Activated naive CD8-positive, alpha-beta T cell treated with anti-CD3 and anti-CD28 coated beads, Interleukin-2, amount 50 U/mL, for 24 hours (primary cell): ENCODE measurements at regions not wholly inside any gene's neighbourhood (a gene's known extent, or its start where the extent isn't known, plus 50 kb on each side); places are given as distances from the start of the nearest gene placed in this dataset.

ENCODE experiments used
- ATAC-seq: fragments of 150-1000 bp; cut with Tn5 transposase; one replicate; pipeline ENCODE4 v1.10.0; 2021
- DNase-seq: peaks from one replicate; pipeline ENCODE4 v3.0.0; 2021
- H3K27ac Mint-ChIP-seq: one replicate; pipeline ENCODE4 v1.8.0; 2021; ENCODE audit warnings: mild to moderate bottlenecking, mixed read lengths
- H3K27me3 Mint-ChIP-seq: one replicate; pipeline ENCODE4 v1.8.0; 2021; ENCODE audit warnings: mixed read lengths
- H3K36me3 Mint-ChIP-seq: one replicate; pipeline ENCODE4 v1.8.0; 2021; ENCODE audit warnings: low read depth, mixed read lengths
- H3K4me1 Mint-ChIP-seq: one replicate; pipeline ENCODE4 v1.8.0; 2021; ENCODE audit warnings: mixed read lengths
- H3K4me3 Mint-ChIP-seq: one replicate; pipeline ENCODE4 v1.8.0; 2021; ENCODE audit warnings: mild to moderate bottlenecking, moderate library complexity, mixed read lengths
- H3K9me3 Mint-ChIP-seq: one replicate; pipeline ENCODE4 v1.8.0; 2021; ENCODE audit warnings: mixed read lengths

DNA sequence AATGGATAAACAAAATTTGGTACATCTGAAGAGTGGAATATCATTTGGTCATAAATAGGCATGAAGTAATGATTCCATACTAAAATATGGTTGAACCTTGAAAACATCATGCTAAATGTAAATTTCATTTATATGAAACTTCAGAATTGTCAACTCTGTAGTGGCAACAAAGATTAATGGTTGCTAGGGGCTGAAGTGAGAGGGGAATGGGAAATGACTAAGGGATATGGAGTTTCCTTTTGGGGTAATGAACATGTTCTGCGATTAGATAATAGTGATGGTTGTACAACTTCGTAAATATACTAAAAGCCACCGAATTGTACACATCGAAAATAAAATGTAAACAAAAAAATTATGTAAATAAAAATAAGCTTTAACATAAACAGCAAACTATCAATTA, 384.1 kb upstream of the STEAP1 start:
- no peak for ATAC-seq
- no peak overlapping the region for H3K27ac Mint-ChIP-seq
- no peaks in the 10 kb centered on the region for H3K36me3 Mint-ChIP-seq
- no peak overlapping the region for H3K4me3 Mint-ChIP-seq
- no peaks in the 10 kb centered on the region for H3K4me1 Mint-ChIP-seq
- DNase-seq, result no peak
- H3K27me3 Mint-ChIP-seq, result no peaks in the 10 kb centered on the region
- H3K9me3 Mint-ChIP-seq, result no peaks in the 10 kb centered on the region

- ATAC-seq, result no peak
- Mint-ChIP-seq H3K36me3 (no peaks in the 10 kb centered on the region), H3K27ac (no peak overlapping the region), H3K4me3 (no peak overlapping the region), H3K9me3 (no peaks in the 10 kb centered on the region), H3K4me1 (no peaks in the 10 kb centered on the region), H3K27me3 (no peaks in the 10 kb centered on the region)
- no peak for DNase-seq
Observed at GRCh38 chr7:89771003-89771636, 383.1 kb upstream of the STEAP1 start.

GRCh38 chr7:89772276-89772675, 382.0 kb upstream of the STEAP1 start:
- no peak overlapping the region for H3K4me3 Mint-ChIP-seq
- ATAC-seq, result no peak
- no peaks in the 10 kb centered on the region for H3K27me3 Mint-ChIP-seq
- no peak overlapping the region for H3K27ac Mint-ChIP-seq
- no peaks in the 10 kb centered on the region for H3K36me3 Mint-ChIP-seq
- H3K9me3 Mint-ChIP-seq, result no peaks in the 10 kb centered on the region
- H3K4me1 Mint-ChIP-seq, result no peaks in the 10 kb centered on the region
- no peak for DNase-seq

- no peak overlapping the region for H3K4me3 Mint-ChIP-seq
- DNase-seq, result no peak
Observed at GRCh38 chr7:89773611-89774010, 380.7 kb upstream of the STEAP1 start.

DNA sequence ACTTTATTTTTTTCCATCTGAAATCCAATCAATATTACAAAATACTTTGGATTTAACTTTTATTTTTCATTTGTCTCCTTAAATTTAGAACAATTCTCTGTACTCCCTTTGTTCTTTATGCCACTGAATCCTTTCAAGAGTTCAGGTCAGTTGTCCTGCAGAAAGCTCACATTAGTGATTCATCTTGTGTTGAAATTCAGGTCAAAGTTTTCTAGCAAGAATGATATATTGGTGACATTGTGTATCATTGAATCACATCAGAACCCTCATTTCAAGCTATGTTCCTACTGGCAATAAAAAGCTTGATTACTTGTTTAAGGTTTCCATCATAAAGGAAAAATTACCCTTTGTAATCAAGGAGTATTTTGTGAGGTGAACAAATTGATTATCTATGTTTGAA, 378.8 kb upstream of the STEAP1 start:
- DNase-seq (no peak), ATAC-seq (no peak)
- Mint-ChIP-seq H3K9me3 (no peaks in the 10 kb centered on the region), H3K4me1 (no peaks in the 10 kb centered on the region), H3K36me3 (no peaks in the 10 kb centered on the region), H3K4me3 (no peak overlapping the region), H3K27me3 (no peaks in the 10 kb centered on the region), H3K27ac (no peak overlapping the region)

More at GRCh38 chr7:89773611-89774010, 380.7 kb upstream of the STEAP1 start:
- Mint-ChIP-seq H3K9me3 (no peaks in the 10 kb centered on the region), H3K36me3 (no peaks in the 10 kb centered on the region), H3K27me3 (no peaks in the 10 kb centered on the region), H3K27ac (no peak overlapping the region), H3K4me1 (no peaks in the 10 kb centered on the region)
- no peak for ATAC-seq

GRCh38 chr7:89776980-89777379, 377.3 kb upstream of the STEAP1 start:
- H3K36me3 Mint-ChIP-seq, result no peaks in the 10 kb centered on the region
- H3K27me3 Mint-ChIP-seq, result no peaks in the 10 kb centered on the region
- no peak overlapping the region for H3K27ac Mint-ChIP-seq
- DNase-seq (no peak), ATAC-seq (no peak)
- no peaks in the 10 kb centered on the region for H3K9me3 Mint-ChIP-seq
- no peaks in the 10 kb centered on the region for H3K4me1 Mint-ChIP-seq
- no peak overlapping the region for H3K4me3 Mint-ChIP-seq

DNA sequence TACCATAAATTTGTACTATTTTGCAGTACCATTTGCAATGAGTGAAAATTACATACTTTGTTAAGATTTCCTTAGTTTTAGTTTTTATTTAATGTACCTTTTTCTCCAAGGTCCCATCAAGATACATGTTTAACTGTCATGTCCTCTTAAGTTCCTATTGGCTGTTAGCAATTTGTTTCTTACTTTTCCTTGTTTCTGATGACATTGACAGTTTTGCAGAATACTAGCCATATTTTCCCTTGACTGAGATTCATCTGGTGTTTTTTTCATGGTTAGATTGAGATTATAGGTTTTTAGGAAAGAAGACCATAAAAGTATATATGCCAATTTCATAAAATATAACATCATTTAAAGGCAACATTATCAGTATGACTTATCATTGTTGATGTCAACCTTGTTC, 376.8 kb upstream of the STEAP1 start:
- H3K27ac Mint-ChIP-seq, result no peak overlapping the region
- no peaks in the 10 kb centered on the region for H3K27me3 Mint-ChIP-seq
- no peaks in the 10 kb centered on the region for H3K9me3 Mint-ChIP-seq
- ATAC-seq, result no peak
- H3K36me3 Mint-ChIP-seq, result no peaks in the 10 kb centered on the region
- DNase-seq, result no peak
- H3K4me3 Mint-ChIP-seq, result no peak overlapping the region
- no peaks in the 10 kb centered on the region for H3K4me1 Mint-ChIP-seq

DNA sequence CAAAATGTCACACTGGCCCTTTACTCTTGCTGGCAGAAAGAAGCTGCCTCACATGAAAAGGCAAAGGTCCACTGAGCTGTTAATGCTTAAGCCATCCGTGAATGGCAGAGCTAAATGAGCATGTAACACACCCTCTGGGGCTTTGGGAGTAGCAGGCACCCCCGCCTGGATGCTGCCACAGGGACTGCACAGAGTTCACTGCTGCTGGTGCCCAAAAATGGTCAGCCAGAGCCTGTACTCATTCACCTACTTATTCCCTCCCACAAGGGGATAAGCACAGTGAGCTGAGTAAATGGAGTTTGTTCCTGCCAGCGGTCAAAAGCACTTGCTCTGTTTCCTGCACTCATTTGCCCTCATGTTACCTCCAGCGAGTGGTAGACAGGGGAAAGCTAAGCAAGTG, 374.0 kb upstream of the STEAP1 start:
- DNase-seq, result no peak

GRCh38 chr7:89796481-89796880, 357.8 kb upstream of the STEAP1 start:
- no peak overlapping the region for H3K4me3 Mint-ChIP-seq
- no peaks in the 10 kb centered on the region for H3K36me3 Mint-ChIP-seq
- ATAC-seq (no peak), DNase-seq (no peak)
- no peak overlapping the region for H3K27ac Mint-ChIP-seq
- peaks cover 12% of the 10 kb centered on the region for H3K9me3 Mint-ChIP-seq
- no peaks in the 10 kb centered on the region for H3K27me3 Mint-ChIP-seq
- H3K4me1 Mint-ChIP-seq, result no peaks in the 10 kb centered on the region

More for the DNA sequence above, 374.0 kb upstream of the STEAP1 start:
- Mint-ChIP-seq H3K27ac (no peak overlapping the region), H3K36me3 (no peaks in the 10 kb centered on the region), H3K9me3 (no peaks in the 10 kb centered on the region), H3K4me1 (no peaks in the 10 kb centered on the region), H3K4me3 (no peak overlapping the region), H3K27me3 (no peaks in the 10 kb centered on the region)
- no peak for ATAC-seq

DNA sequence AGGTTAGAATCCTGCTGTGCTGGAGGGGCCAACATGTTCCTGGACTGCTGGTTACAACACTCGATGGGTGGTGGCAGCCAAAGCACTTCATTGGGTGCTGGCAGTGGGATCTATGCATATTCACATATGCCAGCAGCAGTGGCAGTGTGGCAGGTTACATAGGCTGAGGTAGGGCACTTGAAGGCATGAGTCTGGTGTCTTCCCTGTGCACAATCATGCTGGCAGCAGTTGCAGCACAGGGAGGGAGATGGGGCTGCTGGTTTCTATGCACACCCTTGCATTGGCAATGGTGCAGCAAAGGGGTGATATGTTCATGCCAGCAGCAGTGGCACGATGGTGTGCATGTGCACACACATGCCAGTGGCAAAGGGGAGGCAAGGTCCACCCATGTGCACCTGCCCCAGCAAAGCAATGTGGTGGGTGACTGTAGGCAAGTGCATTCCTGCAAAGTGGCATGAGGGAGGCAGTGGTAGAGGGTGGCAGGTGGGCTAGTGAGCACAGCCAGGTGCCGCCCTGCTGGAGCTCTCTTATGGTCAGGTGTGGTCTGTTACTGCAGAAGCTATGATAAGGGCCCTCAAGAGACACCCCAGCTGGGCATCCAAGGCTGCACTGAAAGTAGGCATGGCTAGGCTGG, 356.2 kb upstream of the STEAP1 start:
- no peak overlapping the region for H3K27ac Mint-ChIP-seq
- ATAC-seq (no peak), DNase-seq (no peak)
- H3K36me3 Mint-ChIP-seq, result no peaks in the 10 kb centered on the region
- no peaks in the 10 kb centered on the region for H3K27me3 Mint-ChIP-seq
- no peaks in the 10 kb centered on the region for H3K4me1 Mint-ChIP-seq
- peaks cover 7% of the 10 kb centered on the region for H3K9me3 Mint-ChIP-seq
- H3K4me3 Mint-ChIP-seq, result no peak overlapping the region

- H3K36me3 Mint-ChIP-seq, result no peaks in the 10 kb centered on the region
- H3K4me3 Mint-ChIP-seq, result no peak overlapping the region
- ATAC-seq (no peak), DNase-seq (no peak)
- no peaks in the 10 kb centered on the region for H3K27me3 Mint-ChIP-seq
- peaks cover 7% of the 10 kb centered on the region for H3K9me3 Mint-ChIP-seq
- H3K27ac Mint-ChIP-seq, result no peak overlapping the region
- no peaks in the 10 kb centered on the region for H3K4me1 Mint-ChIP-seq
Observed at GRCh38 chr7:89798599-89798996, 355.7 kb upstream of the STEAP1 start.

- no peak for DNase-seq
- H3K36me3 Mint-ChIP-seq, result no peaks in the 10 kb centered on the region
- no peak overlapping the region for H3K4me3 Mint-ChIP-seq
- H3K9me3 Mint-ChIP-seq, result peaks cover 12% of the 10 kb centered on the region
- no peak for ATAC-seq
- H3K27ac Mint-ChIP-seq, result no peak overlapping the region
- no peaks in the 10 kb centered on the region for H3K27me3 Mint-ChIP-seq
- H3K4me1 Mint-ChIP-seq, result no peaks in the 10 kb centered on the region
Observed at GRCh38 chr7:89800761-89801160, 353.5 kb upstream of the STEAP1 start.

GRCh38 chr7:89809291-89809690, 345.0 kb upstream of the STEAP1 start:
- DNase-seq (no peak), ATAC-seq (no peak)
- Mint-ChIP-seq H3K4me3 (no peak overlapping the region), H3K27ac (no peak overlapping the region), H3K27me3 (no peaks in the 10 kb centered on the region), H3K9me3 (peaks cover 14% of the 10 kb centered on the region), H3K4me1 (no peaks in the 10 kb centered on the region), H3K36me3 (no peaks in the 10 kb centered on the region)

- no peak for DNase-seq
- no peaks in the 10 kb centered on the region for H3K4me1 Mint-ChIP-seq
- no peaks in the 10 kb centered on the region for H3K27me3 Mint-ChIP-seq
- no peak for ATAC-seq
- no peak overlapping the region for H3K27ac Mint-ChIP-seq
- no peaks in the 10 kb centered on the region for H3K36me3 Mint-ChIP-seq
- H3K4me3 Mint-ChIP-seq, result no peak overlapping the region
- H3K9me3 Mint-ChIP-seq, result no peaks in the 10 kb centered on the region
Observed at GRCh38 chr7:89813081-89813480, 341.2 kb upstream of the STEAP1 start.

DNA sequence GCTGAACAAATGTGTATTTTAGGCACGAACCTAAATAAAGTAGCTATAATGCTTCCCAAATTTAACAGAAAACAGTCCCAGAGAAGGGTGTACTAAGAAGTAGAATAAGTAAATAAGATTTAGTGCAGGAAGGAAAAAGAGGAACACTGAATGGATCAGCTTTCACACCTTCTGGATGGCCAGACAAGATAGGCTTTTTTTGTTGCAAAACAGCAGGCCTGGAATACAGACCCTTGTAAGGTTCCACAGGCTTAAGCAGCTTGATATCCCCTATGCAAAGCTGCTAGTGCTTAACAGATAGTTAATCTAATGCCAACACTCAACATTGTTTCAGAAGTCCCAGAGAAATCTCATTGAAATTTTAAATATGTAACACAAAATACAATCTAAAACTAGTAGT, 328.1 kb upstream of the STEAP1 start:
- Mint-ChIP-seq H3K4me3 (no peak overlapping the region), H3K36me3 (no peaks in the 10 kb centered on the region), H3K27me3 (no peaks in the 10 kb centered on the region), H3K9me3 (no peaks in the 10 kb centered on the region), H3K4me1 (no peaks in the 10 kb centered on the region), H3K27ac (no peak overlapping the region)
- DNase-seq, result no peak
- no peak for ATAC-seq

- no peak overlapping the region for H3K4me3 Mint-ChIP-seq
- no peaks in the 10 kb centered on the region for H3K9me3 Mint-ChIP-seq
- H3K27ac Mint-ChIP-seq, result no peak overlapping the region
- H3K27me3 Mint-ChIP-seq, result no peaks in the 10 kb centered on the region
- DNase-seq, result no peak
- ATAC-seq, result no peak
- H3K4me1 Mint-ChIP-seq, result no peaks in the 10 kb centered on the region
- H3K36me3 Mint-ChIP-seq, result no peaks in the 10 kb centered on the region
Observed at GRCh38 chr7:89826557-89826956, 327.7 kb upstream of the STEAP1 start.
